ENCODE measurements at regions not wholly inside any gene's neighbourhood (a gene's known extent, or its start where the extent isn't known, plus 50 kb on each side); places are given as distances from the start of the nearest gene placed in this dataset.

- CTCF ChIA-PET: no interaction called here
- Histone ChIP-seq H3K4me3 (replicated peaks in 1 of 3; ENCODE audit: insufficient read depth in 1 of 3, low read depth in 1 of 3, low read length in 3 of 3) (no peak overlapping the region), H3K27me3 (ENCODE audit: control insufficient read depth in 2 of 2, insufficient read depth in 2 of 2, low read length in 2 of 2) (no peaks in the 10 kb centered on the region), H3K27ac (ENCODE audit: insufficient read depth, low read depth, low read length) (no peak overlapping the region), H3K4me2 (ENCODE audit: insufficient read depth, low read length) (no peak overlapping the region), H3K79me2 (ENCODE audit: control insufficient read depth, insufficient read depth, low read length) (no peaks in the 10 kb centered on the region), H3K9ac (replicated peaks; ENCODE audit: extremely low read depth, insufficient read depth, low read length) (no peak overlapping the region), H3K9me3 (replicated peaks; ENCODE audit: control insufficient read depth, insufficient read depth, low read length) (peaks cover 2% of the 10 kb centered on the region), H2AFZ (ENCODE audit: low read depth, low read length) (no peak overlapping the region), H3K36me3 (ENCODE audit: control insufficient read depth in 2 of 2, extremely low read depth in 1 of 2, insufficient read depth in 2 of 2, low read length in 2 of 2) (no peaks in the 10 kb centered on the region), H3K4me1 (ENCODE audit: control insufficient read depth, extremely low read depth, insufficient read depth, low read length) (no peaks in the 10 kb centered on the region), H3K9me1 (replicated peaks; ENCODE audit: control insufficient read depth, extremely low read depth, insufficient read depth, low read length) (no peaks in the 10 kb centered on the region), H4K20me1 (replicated peaks; ENCODE audit: control insufficient read depth, extremely low read depth, insufficient read depth, low read length) (no peaks in the 10 kb centered on the region)
- BruUV-seq (replicated peaks): no TSS peak
- dilution Hi-C loops (cut with MboI; ENCODE audit: extremely low pct_ligation_motif_present, low sequenced_read_pairs): no loop called here
- POLR2A ChIA-PET: no interaction called here
- TF ChIP-seq POLR2AphosphoS5 (IDR thresholded peaks at IDR 0.05; ENCODE audit: insufficient read depth, low read depth, low read length) (no peak), CTCF (IDR thresholded peaks at IDR 0.05; ENCODE audit: extremely low read depth in 1 of 2, insufficient read depth in 1 of 2, low read depth in 1 of 2, low read length in 2 of 2) (no peak), MYC (IDR thresholded peaks at IDR 0.05; ENCODE audit: low read depth, low read length) (no peak), POLR2A (IDR thresholded peaks at IDR 0.05; ENCODE audit: low read depth, low read length) (no peak), GATA2 (IDR thresholded peaks at IDR 0.05; ENCODE audit: insufficient read depth, insufficient read length, low read depth, low read length) (no peak), EZH2 (IDR thresholded peaks at IDR 0.05; ENCODE audit: borderline replicate concordance, low read depth, low read length, severe bottlenecking) (no peak), JUN (IDR thresholded peaks at IDR 0.05; ENCODE audit: borderline replicate concordance, insufficient read depth, insufficient read length, low read depth) (no peak), FOS (IDR thresholded peaks at IDR 0.05; ENCODE audit: borderline replicate concordance, insufficient read depth, low read length) (no peak)
- TF ChIP-seq, protein P1, sequence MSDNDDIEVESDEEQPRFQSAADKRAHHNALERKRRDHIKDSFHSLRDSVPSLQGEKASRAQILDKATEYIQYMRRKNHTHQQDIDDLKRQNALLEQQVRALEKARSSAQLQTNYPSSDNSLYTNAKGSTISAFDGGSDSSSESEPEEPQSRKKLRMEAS (IDR thresholded peaks at IDR 0.05; ENCODE audit: insufficient read depth, insufficient read length): no peak
- DNase-seq (ENCODE audit: low read depth, low spot score) (no peak), FAIRE-seq (no peak)
- intact Hi-C loops (cut with micrococcal nuclease): no loop called here
These were observed 197.0 kb upstream of the EYS start for GRCh38 chr6:65903992-65904391.

All from endothelial cell of umbilical vein (primary cell).